Endothelial cell of umbilical vein (primary cell): ENCODE measurements at regions not wholly inside any gene's neighbourhood (a gene's known extent, or its start where the extent isn't known, plus 50 kb on each side); places are given as distances from the start of the nearest gene placed in this dataset.

Experiments used
- CTCF ChIP-seq, 2 donors: IDR thresholded peaks; 1 replicate in 1 of 2; 2 replicates in 1 of 2; pipeline ENCODE4 v1.5.1; 2011; ENCODE audit warnings: low read length in 2 of 2, mild to moderate bottlenecking in 2 of 2, moderate library complexity in 2 of 2, control low read depth in 1 of 2, inconsistent platforms in 1 of 2, low read depth in 1 of 2; ENCODE audit not compliant: insufficient read depth in 1 of 2; ENCODE audit errors: extremely low read depth in 1 of 2
- EZH2 ChIP-seq: IDR thresholded peaks from 2 replicates; pipeline ENCODE4 v1.6.1; 2012; ENCODE audit warnings: borderline replicate concordance, low read depth, mild to moderate bottlenecking, moderate library complexity, low read length, inconsistent platforms; ENCODE audit not compliant: severe bottlenecking
- FOS ChIP-seq: IDR thresholded peaks from 2 replicates; pipeline ENCODE4 v1.6.1; 2011; ENCODE audit warnings: mild to moderate bottlenecking, low read length, moderate library complexity, borderline replicate concordance; ENCODE audit not compliant: insufficient read depth
- GATA2 ChIP-seq: IDR thresholded peaks from 2 replicates; pipeline ENCODE4 v1.7.0; 2011; ENCODE audit warnings: low read depth, mild to moderate bottlenecking, moderate library complexity, mixed read lengths, low read length; ENCODE audit not compliant: insufficient read length, insufficient read depth
- JUN ChIP-seq: IDR thresholded peaks from 2 replicates; pipeline ENCODE4 v1.6.1; 2011; ENCODE audit warnings: borderline replicate concordance, low read depth; ENCODE audit not compliant: insufficient read length, insufficient read depth
- MAX ChIP-seq: IDR thresholded peaks from 2 replicates; pipeline ENCODE4 v1.6.1; 2011; ENCODE audit not compliant: insufficient read depth, insufficient read length
- MYC ChIP-seq: IDR thresholded peaks from one replicate; pipeline ENCODE4 v1.6.1; 2011; ENCODE audit warnings: mild to moderate bottlenecking, low read depth, low read length
- POLR2A ChIP-seq: IDR thresholded peaks from 2 replicates; pipeline ENCODE4 v1.6.1; 2012; ENCODE audit warnings: low read depth, mild to moderate bottlenecking, control low read depth, low read length
- POLR2AphosphoS5 ChIP-seq: IDR thresholded peaks from 2 replicates; pipeline ENCODE4 v1.6.1; 2012; ENCODE audit warnings: low read depth, mild to moderate bottlenecking, control low read depth, low read length, moderate library complexity; ENCODE audit not compliant: insufficient read depth

- TF ChIP-seq CTCF (IDR thresholded peaks at IDR 0.05; ENCODE audit: extremely low read depth in 1 of 2, insufficient read depth in 1 of 2, low read depth in 1 of 2, low read length in 2 of 2) (no peak), POLR2A (no peak), POLR2AphosphoS5 (no peak), EZH2 (no peak), MYC (no peak), JUN (no peak), FOS (no peak), MAX (no peak), GATA2 (no peak)
These were observed 85.0 kb upstream of the CREB1 start for GRCh38 chr2:207444756-207445155.
